Osteocyte (in vitro differentiated cells): ENCODE measurements at regions not wholly inside any gene's neighbourhood (a gene's known extent, or its start where the extent isn't known, plus 50 kb on each side); places are given as distances from the start of the nearest gene placed in this dataset.
A peak's percentile ranks its signal among the peaks of the same experiment; 100 is the strongest.

Source experiments
- DNase-seq: peaks from one replicate; pipeline ENCODE4 v3.0.0; 2021; ENCODE audit warnings: mixed read lengths; ENCODE audit not compliant: unreplicated experiment; ENCODE audit errors: extremely low spot score
- H3K27ac Mint-ChIP-seq: one replicate; pipeline ENCODE4 v1.8.0; 2021; ENCODE audit warnings: mild to moderate bottlenecking, mixed read lengths; ENCODE audit not compliant: unreplicated experiment
- H3K27me3 Mint-ChIP-seq: one replicate; pipeline ENCODE4 v1.8.0; 2021; ENCODE audit warnings: mixed read lengths; ENCODE audit not compliant: unreplicated experiment
- H3K36me3 Mint-ChIP-seq: one replicate; pipeline ENCODE4 v1.8.0; 2021; ENCODE audit warnings: mixed read lengths; ENCODE audit not compliant: unreplicated experiment
- H3K4me1 Mint-ChIP-seq: one replicate; pipeline ENCODE4 v1.8.0; 2021; ENCODE audit warnings: mixed read lengths; ENCODE audit not compliant: unreplicated experiment
- H3K4me3 Mint-ChIP-seq: one replicate; pipeline ENCODE4 v1.8.0; 2021; ENCODE audit warnings: mild to moderate bottlenecking, moderate library complexity, mixed read lengths; ENCODE audit not compliant: unreplicated experiment
- H3K9me3 Mint-ChIP-seq: one replicate; pipeline ENCODE4 v1.8.0; 2021; ENCODE audit warnings: mixed read lengths; ENCODE audit not compliant: unreplicated experiment
- TF ChIP-seq, protein P1 (sequence below): fragments of 200-600 bp; sonication (generic); IDR thresholded peaks from 2 replicates; pipeline ENCODE4 v1.5.0; 2021; ENCODE audit warnings: antibody characterized with exemption, mild to moderate bottlenecking, moderate library complexity

DNA sequence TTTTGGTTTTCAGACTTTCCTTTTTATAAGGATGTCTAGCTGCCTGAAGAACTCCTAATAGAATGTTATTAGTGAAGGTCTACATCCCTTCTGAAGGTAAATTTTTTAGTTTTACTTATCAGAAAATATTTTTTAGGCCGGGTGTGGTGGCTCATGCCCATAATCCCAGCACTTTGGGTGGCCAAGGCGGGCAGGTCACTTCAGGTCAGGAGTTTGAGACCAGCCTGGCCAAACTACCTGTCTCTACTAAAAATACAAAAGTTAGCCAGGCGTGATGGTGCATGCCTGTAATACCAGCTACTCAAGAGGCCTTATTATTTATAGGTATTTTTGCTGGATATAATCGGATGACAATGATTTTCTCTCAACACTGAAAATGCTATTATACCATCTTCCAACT, 181.9 kb upstream of the KCNK2 start:
- Mint-ChIP-seq H3K27ac (no peak overlapping the region), H3K36me3 (no peaks in the 10 kb centered on the region), H3K9me3 (no peaks in the 10 kb centered on the region), H3K27me3 (no peaks in the 10 kb centered on the region), H3K4me1 (peaks cover 30% of the 10 kb centered on the region), H3K4me3 (no peak overlapping the region)
- TF ChIP-seq, protein P1, sequence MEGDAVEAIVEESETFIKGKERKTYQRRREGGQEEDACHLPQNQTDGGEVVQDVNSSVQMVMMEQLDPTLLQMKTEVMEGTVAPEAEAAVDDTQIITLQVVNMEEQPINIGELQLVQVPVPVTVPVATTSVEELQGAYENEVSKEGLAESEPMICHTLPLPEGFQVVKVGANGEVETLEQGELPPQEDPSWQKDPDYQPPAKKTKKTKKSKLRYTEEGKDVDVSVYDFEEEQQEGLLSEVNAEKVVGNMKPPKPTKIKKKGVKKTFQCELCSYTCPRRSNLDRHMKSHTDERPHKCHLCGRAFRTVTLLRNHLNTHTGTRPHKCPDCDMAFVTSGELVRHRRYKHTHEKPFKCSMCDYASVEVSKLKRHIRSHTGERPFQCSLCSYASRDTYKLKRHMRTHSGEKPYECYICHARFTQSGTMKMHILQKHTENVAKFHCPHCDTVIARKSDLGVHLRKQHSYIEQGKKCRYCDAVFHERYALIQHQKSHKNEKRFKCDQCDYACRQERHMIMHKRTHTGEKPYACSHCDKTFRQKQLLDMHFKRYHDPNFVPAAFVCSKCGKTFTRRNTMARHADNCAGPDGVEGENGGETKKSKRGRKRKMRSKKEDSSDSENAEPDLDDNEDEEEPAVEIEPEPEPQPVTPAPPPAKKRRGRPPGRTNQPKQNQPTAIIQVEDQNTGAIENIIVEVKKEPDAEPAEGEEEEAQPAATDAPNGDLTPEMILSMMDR, result no peak
- DNase-seq, result no peak

DNA sequence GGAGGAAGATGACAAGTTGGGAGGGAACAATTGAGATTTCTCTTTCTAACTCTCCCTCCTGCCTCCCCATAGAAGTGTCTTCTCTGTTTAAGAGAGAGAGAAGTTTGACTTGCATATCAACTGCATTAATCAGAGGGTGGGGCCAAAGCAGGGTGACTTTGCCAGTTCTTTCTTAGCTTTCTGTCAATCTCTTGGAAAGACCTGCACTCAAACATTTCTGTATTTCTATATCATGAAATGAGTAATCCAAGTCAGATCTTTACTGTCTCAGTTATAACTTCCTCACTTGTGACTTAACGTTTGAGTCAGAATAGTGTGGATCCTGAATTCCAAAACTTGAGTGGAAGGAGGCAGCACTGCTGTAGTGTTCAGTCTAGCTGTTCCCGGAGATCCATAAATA, 180.8 kb upstream of the KCNK2 start:
- Mint-ChIP-seq H3K27me3 (no peaks in the 10 kb centered on the region), H3K4me3 (no peak overlapping the region), H3K9me3 (no peaks in the 10 kb centered on the region), H3K4me1 (peaks cover 30% of the 10 kb centered on the region), H3K36me3 (no peaks in the 10 kb centered on the region), H3K27ac (peak overlapping the region; percentile 23)
- no peak for DNase-seq
- TF ChIP-seq, protein P1, result no peak

DNA sequence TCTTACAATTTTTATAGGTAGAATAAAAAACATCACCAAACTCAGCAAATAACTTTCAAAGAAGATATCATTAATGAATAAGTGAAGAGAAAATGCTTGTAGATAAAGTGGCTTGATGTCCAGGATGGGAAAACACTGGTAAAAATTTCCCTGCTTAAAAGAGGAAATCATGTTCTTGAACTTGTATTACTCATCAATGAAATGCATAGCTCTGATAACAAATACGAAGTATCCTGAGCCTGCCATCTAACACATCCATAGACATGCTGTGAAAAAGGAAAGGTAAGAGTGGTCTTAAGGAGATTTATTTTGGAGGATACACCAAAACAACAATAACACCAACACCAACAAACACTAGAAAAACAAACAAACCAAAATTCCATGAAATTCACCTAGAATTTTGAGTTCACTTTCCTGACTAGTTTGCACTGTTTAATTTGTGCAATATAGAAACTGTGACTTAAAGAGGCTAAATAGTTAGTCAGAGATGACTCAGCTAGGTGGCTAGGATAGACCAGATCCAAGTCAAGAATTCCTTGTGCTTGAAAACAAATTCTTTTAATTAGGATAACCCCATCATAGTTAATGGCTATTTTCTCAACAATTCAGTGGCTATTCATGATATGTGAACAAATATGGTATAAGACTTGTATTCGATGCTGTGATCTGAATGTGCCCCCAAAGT, 179.8 kb upstream of the KCNK2 start:
- Mint-ChIP-seq H3K27ac (no peak overlapping the region), H3K36me3 (no peaks in the 10 kb centered on the region), H3K4me1 (peaks cover 30% of the 10 kb centered on the region), H3K4me3 (no peak overlapping the region), H3K27me3 (no peaks in the 10 kb centered on the region), H3K9me3 (no peaks in the 10 kb centered on the region)
- DNase-seq, result no peak
- TF ChIP-seq, protein P1, result no peak

DNA sequence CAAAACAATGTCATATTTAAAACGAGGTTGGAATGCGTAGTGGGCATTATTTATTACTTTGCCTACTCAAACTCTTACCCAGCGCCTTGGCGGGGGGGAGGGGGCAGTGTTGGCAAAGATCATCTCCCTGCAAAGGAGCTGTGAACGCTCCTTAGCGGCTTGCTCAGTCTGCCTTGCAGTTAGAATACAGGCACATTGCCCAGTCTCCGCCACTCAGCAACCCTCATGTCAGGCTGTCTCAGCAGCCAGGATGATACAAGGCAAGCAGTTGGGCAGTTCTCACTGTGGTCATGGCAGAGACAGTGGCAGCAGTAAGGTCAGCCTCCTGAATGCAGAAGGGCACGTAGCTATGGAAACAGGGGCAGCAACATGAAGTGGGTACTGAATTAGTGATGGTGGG, 170.4 kb upstream of the KCNK2 start:
- Mint-ChIP-seq H3K4me1 (no peaks in the 10 kb centered on the region), H3K4me3 (no peak overlapping the region), H3K27me3 (peaks cover 2% of the 10 kb centered on the region), H3K27ac (no peak overlapping the region), H3K9me3 (no peaks in the 10 kb centered on the region), H3K36me3 (no peaks in the 10 kb centered on the region)
- TF ChIP-seq, protein P1, result no peak
- no peak for DNase-seq

DNA sequence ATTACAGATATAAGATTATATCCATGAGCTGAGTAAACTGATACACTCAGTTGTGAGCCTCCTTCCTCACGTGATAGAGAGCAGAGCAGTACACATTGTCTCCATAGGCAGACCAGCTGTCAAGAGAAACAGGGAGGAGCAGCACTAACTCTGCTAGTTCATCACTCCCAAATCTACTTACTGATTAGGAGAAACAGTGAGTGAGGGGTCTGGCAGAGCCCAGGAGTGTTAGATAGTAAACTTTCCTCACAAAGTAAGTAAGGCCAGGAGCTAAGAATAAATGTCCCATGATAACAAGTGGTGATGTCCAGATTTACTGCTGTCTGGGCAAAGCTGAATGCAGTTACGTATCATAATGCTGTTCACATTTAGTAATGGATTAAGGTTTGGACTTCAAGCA, 168.6 kb upstream of the KCNK2 start:
- no peak overlapping the region for H3K27ac Mint-ChIP-seq
- peaks cover 2% of the 10 kb centered on the region for H3K27me3 Mint-ChIP-seq
- no peaks in the 10 kb centered on the region for H3K36me3 Mint-ChIP-seq

More for the DNA sequence above, 168.6 kb upstream of the KCNK2 start:
- H3K4me3 Mint-ChIP-seq, result no peak overlapping the region
- H3K9me3 Mint-ChIP-seq, result no peaks in the 10 kb centered on the region
- no peaks in the 10 kb centered on the region for H3K4me1 Mint-ChIP-seq
- no peak for DNase-seq
- TF ChIP-seq, protein P1, result no peak
